HepG2 (cell line): ENCODE measurements at regions not wholly inside any gene's neighbourhood (a gene's known extent, or its start where the extent isn't known, plus 50 kb on each side); places are given as distances from the start of the nearest gene placed in this dataset.

Experiments
- ARHGAP35 ChIP-seq: sonication (generic); formaldehyde crosslinking; IDR thresholded peaks from 2 replicates; pipeline ENCODE4 v1.9.0; 2022; ENCODE audit warnings: mild to moderate bottlenecking, inconsistent platforms, moderate library complexity, missing genetic modification reagents, borderline replicate concordance
- CBX2 ChIP-seq, 2 experiments: fragments of 200-600 bp in 1 of 2; sonication (generic); formaldehyde crosslinking in 1 of 2; IDR thresholded peaks; 2 replicates each; pipeline versions ENCODE4 v1.7.0 to v1.8.1; 2018 to 2022; ENCODE audit warnings: low read depth in 2 of 2, low read length in 1 of 2, mild to moderate bottlenecking in 1 of 2, missing genetic modification reagents in 1 of 2
- TF ChIP-seq, protein P1 (sequence below): sonication (generic); formaldehyde crosslinking; IDR thresholded peaks from 2 replicates; pipeline ENCODE4 v1.5.0; 2020; ENCODE audit warnings: mild to moderate bottlenecking, missing genetic modification reagents, moderate library complexity

GRCh38 chr7:41579961-41580935 is 122.6 kb downstream of the INHBA start:
- TF ChIP-seq CBX2 (IDR thresholded peaks at IDR 0.05; ENCODE audit: low read depth, low read length) (no peak), CBX2 (CRISPR knock-in tag; IDR thresholded peaks at IDR 0.05; ENCODE audit: low read depth) (no peak), ARHGAP35 (no peak)
- TF ChIP-seq, protein P1, sequence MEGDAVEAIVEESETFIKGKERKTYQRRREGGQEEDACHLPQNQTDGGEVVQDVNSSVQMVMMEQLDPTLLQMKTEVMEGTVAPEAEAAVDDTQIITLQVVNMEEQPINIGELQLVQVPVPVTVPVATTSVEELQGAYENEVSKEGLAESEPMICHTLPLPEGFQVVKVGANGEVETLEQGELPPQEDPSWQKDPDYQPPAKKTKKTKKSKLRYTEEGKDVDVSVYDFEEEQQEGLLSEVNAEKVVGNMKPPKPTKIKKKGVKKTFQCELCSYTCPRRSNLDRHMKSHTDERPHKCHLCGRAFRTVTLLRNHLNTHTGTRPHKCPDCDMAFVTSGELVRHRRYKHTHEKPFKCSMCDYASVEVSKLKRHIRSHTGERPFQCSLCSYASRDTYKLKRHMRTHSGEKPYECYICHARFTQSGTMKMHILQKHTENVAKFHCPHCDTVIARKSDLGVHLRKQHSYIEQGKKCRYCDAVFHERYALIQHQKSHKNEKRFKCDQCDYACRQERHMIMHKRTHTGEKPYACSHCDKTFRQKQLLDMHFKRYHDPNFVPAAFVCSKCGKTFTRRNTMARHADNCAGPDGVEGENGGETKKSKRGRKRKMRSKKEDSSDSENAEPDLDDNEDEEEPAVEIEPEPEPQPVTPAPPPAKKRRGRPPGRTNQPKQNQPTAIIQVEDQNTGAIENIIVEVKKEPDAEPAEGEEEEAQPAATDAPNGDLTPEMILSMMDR (CRISPR knock-in tag): no peak
